Activated T-cell treated with anti-CD3 and anti-CD28 coated beads, Interleukin-2, amount 50 U/mL, for 24 hours (primary cell): ENCODE measurements at regions not wholly inside any gene's neighbourhood (a gene's known extent, or its start where the extent isn't known, plus 50 kb on each side); places are given as distances from the start of the nearest gene placed in this dataset.
"Not testable (repeated sequence)": the region's sequence is repeated elsewhere in the genome, so short reads cannot be mapped to it uniquely, and the experiment has no call there.

Experiments
- DNase-seq: peaks from one replicate; pipeline ENCODE4 v3.0.0-alpha.2; 2020
- H3K27ac Mint-ChIP-seq: 2 replicates; pipeline ENCODE4 v1.8.0; 2020; ENCODE audit warnings: mild to moderate bottlenecking, mixed read lengths
- H3K27me3 Mint-ChIP-seq: 2 replicates; pipeline ENCODE4 v1.8.0; 2020; ENCODE audit warnings: mixed read lengths
- H3K36me3 Mint-ChIP-seq: 2 replicates; pipeline ENCODE4 v1.8.0; 2020; ENCODE audit warnings: low read depth, mixed read lengths
- H3K4me1 Mint-ChIP-seq: 2 replicates; pipeline ENCODE4 v1.8.0; 2020; ENCODE audit warnings: low read depth, mixed read lengths
- H3K4me3 Mint-ChIP-seq: 2 replicates; pipeline ENCODE4 v1.8.0; 2020; ENCODE audit warnings: mild to moderate bottlenecking, moderate library complexity, mixed read lengths
- H3K9me3 Mint-ChIP-seq: 2 replicates; pipeline ENCODE4 v1.8.0; 2020; ENCODE audit warnings: mixed read lengths

- DNase-seq, H3K4me3 Mint-ChIP-seq, H3K27ac Mint-ChIP-seq, H3K9me3 Mint-ChIP-seq, H3K36me3 Mint-ChIP-seq: not testable (repeated sequence)
- H3K4me1 Mint-ChIP-seq: peaks cover 12% of the 10 kb centered on the region
- peaks cover 14% of the 10 kb centered on the region for H3K27me3 Mint-ChIP-seq
These were observed 88.4 kb upstream of the FAM20C start for GRCh38 chr7:103981-104380.

GRCh38 chr7:105002-105401, 87.4 kb upstream of the FAM20C start:
- H3K4me1 Mint-ChIP-seq: peaks cover 12% of the 10 kb centered on the region
- no peak overlapping the region for H3K4me3 Mint-ChIP-seq
- H3K27ac Mint-ChIP-seq: no peak overlapping the region
- peaks cover 16% of the 10 kb centered on the region for H3K27me3 Mint-ChIP-seq
- H3K36me3 Mint-ChIP-seq: no peaks in the 10 kb centered on the region
- H3K9me3 Mint-ChIP-seq: no peaks in the 10 kb centered on the region
- no peak for DNase-seq

GRCh38 chr7:106356-106755, 86.0 kb upstream of the FAM20C start:
- Mint-ChIP-seq H3K4me1 (peaks cover 12% of the 10 kb centered on the region), H3K9me3 (peaks cover 5% of the 10 kb centered on the region), H3K4me3 (no peak overlapping the region), H3K27ac (no peak overlapping the region), H3K36me3 (no peaks in the 10 kb centered on the region), H3K27me3 (peaks cover 25% of the 10 kb centered on the region)
- no peak for DNase-seq

- no peaks in the 10 kb centered on the region for H3K36me3 Mint-ChIP-seq
- no peak overlapping the region for H3K4me3 Mint-ChIP-seq
- peaks cover 33% of the 10 kb centered on the region for H3K27me3 Mint-ChIP-seq
- H3K27ac Mint-ChIP-seq: no peak overlapping the region
- peaks cover 12% of the 10 kb centered on the region for H3K9me3 Mint-ChIP-seq
- no peak for DNase-seq
- H3K4me1 Mint-ChIP-seq: peaks cover 7% of the 10 kb centered on the region
These were observed 85.1 kb upstream of the FAM20C start for GRCh38 chr7:107233-107632.

- peaks cover 39% of the 10 kb centered on the region for H3K27me3 Mint-ChIP-seq
- H3K36me3 Mint-ChIP-seq: no peaks in the 10 kb centered on the region
- no peak overlapping the region for H3K4me3 Mint-ChIP-seq
- peaks cover 16% of the 10 kb centered on the region for H3K9me3 Mint-ChIP-seq
- H3K27ac Mint-ChIP-seq: no peak overlapping the region
- H3K4me1 Mint-ChIP-seq: peaks cover 3% of the 10 kb centered on the region
- DNase-seq: no peak
These were observed 84.5 kb upstream of the FAM20C start for GRCh38 chr7:107907-108306.

- DNase-seq: no peak
- Mint-ChIP-seq H3K9me3 (peaks cover 27% of the 10 kb centered on the region), H3K4me1 (peaks cover 1% of the 10 kb centered on the region), H3K36me3 (no peaks in the 10 kb centered on the region), H3K27me3 (peaks cover 49% of the 10 kb centered on the region), H3K27ac (no peak overlapping the region), H3K4me3 (no peak overlapping the region)
These were observed 83.3 kb upstream of the FAM20C start for GRCh38 chr7:109094-109493.

GRCh38 chr7:109898-110556, 82.3 kb upstream of the FAM20C start:
- H3K36me3 Mint-ChIP-seq: no peaks in the 10 kb centered on the region
- no peak overlapping the region for H3K4me3 Mint-ChIP-seq
- no peaks in the 10 kb centered on the region for H3K4me1 Mint-ChIP-seq
- H3K27me3 Mint-ChIP-seq: peaks cover 54% of the 10 kb centered on the region
- DNase-seq: no peak
- H3K9me3 Mint-ChIP-seq: peaks cover 34% of the 10 kb centered on the region
- no peak overlapping the region for H3K27ac Mint-ChIP-seq

- Mint-ChIP-seq H3K27ac (no peak overlapping the region), H3K4me3 (no peak overlapping the region), H3K36me3 (no peaks in the 10 kb centered on the region), H3K27me3 (peaks cover 54% of the 10 kb centered on the region), H3K9me3 (peaks cover 34% of the 10 kb centered on the region), H3K4me1 (no peaks in the 10 kb centered on the region)
- DNase-seq: no peak
These were observed 81.7 kb upstream of the FAM20C start for GRCh38 chr7:110557-111232.

- Mint-ChIP-seq H3K36me3 (no peaks in the 10 kb centered on the region), H3K27ac (no peak overlapping the region), H3K27me3 (peaks cover 55% of the 10 kb centered on the region), H3K4me1 (no peaks in the 10 kb centered on the region), H3K4me3 (no peak overlapping the region), H3K9me3 (peaks cover 34% of the 10 kb centered on the region)
- DNase-seq: no peak
These were observed 80.8 kb upstream of the FAM20C start for GRCh38 chr7:111591-111990.

GRCh38 chr7:112881-113280, 79.5 kb upstream of the FAM20C start:
- Mint-ChIP-seq H3K36me3 (no peaks in the 10 kb centered on the region), H3K9me3 (peaks cover 34% of the 10 kb centered on the region), H3K4me3 (no peak overlapping the region), H3K27ac (no peak overlapping the region), H3K27me3 (peaks cover 59% of the 10 kb centered on the region), H3K4me1 (no peaks in the 10 kb centered on the region)
- no peak for DNase-seq

- no peak overlapping the region for H3K27ac Mint-ChIP-seq
- no peaks in the 10 kb centered on the region for H3K4me1 Mint-ChIP-seq
- H3K9me3 Mint-ChIP-seq: peaks cover 34% of the 10 kb centered on the region
- no peak for DNase-seq
- no peak overlapping the region for H3K4me3 Mint-ChIP-seq
- H3K36me3 Mint-ChIP-seq: no peaks in the 10 kb centered on the region
- peaks cover 73% of the 10 kb centered on the region for H3K27me3 Mint-ChIP-seq
These were observed 77.0 kb upstream of the FAM20C start for GRCh38 chr7:115274-115911.

GRCh38 chr7:116188-116981, 76.0 kb upstream of the FAM20C start:
- no peak overlapping the region for H3K27ac Mint-ChIP-seq
- no peak overlapping the region for H3K4me3 Mint-ChIP-seq
- peaks cover 29% of the 10 kb centered on the region for H3K9me3 Mint-ChIP-seq

GRCh38 chr7:117836-118614, 74.3 kb upstream of the FAM20C start:
- no peak for DNase-seq
- H3K4me1 Mint-ChIP-seq: no peaks in the 10 kb centered on the region
- H3K36me3 Mint-ChIP-seq: no peaks in the 10 kb centered on the region
- peaks cover 16% of the 10 kb centered on the region for H3K9me3 Mint-ChIP-seq
- H3K27me3 Mint-ChIP-seq: peaks cover 50% of the 10 kb centered on the region
- H3K4me3 Mint-ChIP-seq: no peak overlapping the region
- H3K27ac Mint-ChIP-seq: no peak overlapping the region

More at GRCh38 chr7:116188-116981, 76.0 kb upstream of the FAM20C start:
- no peaks in the 10 kb centered on the region for H3K36me3 Mint-ChIP-seq
- no peak for DNase-seq
- peaks cover 65% of the 10 kb centered on the region for H3K27me3 Mint-ChIP-seq
- no peaks in the 10 kb centered on the region for H3K4me1 Mint-ChIP-seq
